ENCODE measurements at regions not wholly inside any gene's neighbourhood (a gene's known extent, or its start where the extent isn't known, plus 50 kb on each side); places are given as distances from the start of the nearest gene placed in this dataset.

GRCh38 chr12:97324471-97324870 is 138.1 kb upstream of the RMST start:
- no peak for TF ChIP-seq POLR2AphosphoS5 (IDR thresholded peaks at IDR 0.05; ENCODE audit: low read depth)
- TF ChIP-seq, protein P1, sequence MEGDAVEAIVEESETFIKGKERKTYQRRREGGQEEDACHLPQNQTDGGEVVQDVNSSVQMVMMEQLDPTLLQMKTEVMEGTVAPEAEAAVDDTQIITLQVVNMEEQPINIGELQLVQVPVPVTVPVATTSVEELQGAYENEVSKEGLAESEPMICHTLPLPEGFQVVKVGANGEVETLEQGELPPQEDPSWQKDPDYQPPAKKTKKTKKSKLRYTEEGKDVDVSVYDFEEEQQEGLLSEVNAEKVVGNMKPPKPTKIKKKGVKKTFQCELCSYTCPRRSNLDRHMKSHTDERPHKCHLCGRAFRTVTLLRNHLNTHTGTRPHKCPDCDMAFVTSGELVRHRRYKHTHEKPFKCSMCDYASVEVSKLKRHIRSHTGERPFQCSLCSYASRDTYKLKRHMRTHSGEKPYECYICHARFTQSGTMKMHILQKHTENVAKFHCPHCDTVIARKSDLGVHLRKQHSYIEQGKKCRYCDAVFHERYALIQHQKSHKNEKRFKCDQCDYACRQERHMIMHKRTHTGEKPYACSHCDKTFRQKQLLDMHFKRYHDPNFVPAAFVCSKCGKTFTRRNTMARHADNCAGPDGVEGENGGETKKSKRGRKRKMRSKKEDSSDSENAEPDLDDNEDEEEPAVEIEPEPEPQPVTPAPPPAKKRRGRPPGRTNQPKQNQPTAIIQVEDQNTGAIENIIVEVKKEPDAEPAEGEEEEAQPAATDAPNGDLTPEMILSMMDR (IDR thresholded peaks at IDR 0.05; ENCODE audit: insufficient read depth, low read length), result no peak
- TF ChIP-seq REST (IDR thresholded peaks at IDR 0.05; ENCODE audit: insufficient replicate concordance, low read depth), result no peak
- TF ChIP-seq SPI1 (IDR thresholded peaks at IDR 0.05; ENCODE audit: borderline replicate concordance, low read depth), result no peak
